ENCODE measurements at regions not wholly inside any gene's neighbourhood (a gene's known extent, or its start where the extent isn't known, plus 50 kb on each side); places are given as distances from the start of the nearest gene placed in this dataset.

DNA sequence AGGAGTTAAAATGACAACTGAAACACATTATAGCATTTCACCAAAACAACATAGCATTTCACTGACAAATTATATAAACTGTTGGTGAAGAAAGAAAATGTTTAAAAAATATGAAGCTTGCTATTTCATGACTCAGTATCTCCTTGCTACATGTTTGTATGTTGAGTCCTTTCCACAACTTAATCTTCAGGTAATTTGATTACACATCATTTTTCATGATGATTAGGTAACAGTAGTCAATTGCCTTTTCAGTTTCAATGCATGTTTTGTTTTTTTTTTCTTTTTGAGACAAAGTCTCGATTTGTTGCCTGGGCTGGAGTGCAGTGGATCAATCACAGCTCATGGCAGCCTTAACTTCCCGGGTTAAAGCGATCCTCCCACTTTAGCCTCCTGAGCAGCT lies 177.8 kb upstream of the PMFBP1 start:
- no peak for TF ChIP-seq EP300 (IDR thresholded peaks at IDR 0.05)
- TF ChIP-seq, protein P1, sequence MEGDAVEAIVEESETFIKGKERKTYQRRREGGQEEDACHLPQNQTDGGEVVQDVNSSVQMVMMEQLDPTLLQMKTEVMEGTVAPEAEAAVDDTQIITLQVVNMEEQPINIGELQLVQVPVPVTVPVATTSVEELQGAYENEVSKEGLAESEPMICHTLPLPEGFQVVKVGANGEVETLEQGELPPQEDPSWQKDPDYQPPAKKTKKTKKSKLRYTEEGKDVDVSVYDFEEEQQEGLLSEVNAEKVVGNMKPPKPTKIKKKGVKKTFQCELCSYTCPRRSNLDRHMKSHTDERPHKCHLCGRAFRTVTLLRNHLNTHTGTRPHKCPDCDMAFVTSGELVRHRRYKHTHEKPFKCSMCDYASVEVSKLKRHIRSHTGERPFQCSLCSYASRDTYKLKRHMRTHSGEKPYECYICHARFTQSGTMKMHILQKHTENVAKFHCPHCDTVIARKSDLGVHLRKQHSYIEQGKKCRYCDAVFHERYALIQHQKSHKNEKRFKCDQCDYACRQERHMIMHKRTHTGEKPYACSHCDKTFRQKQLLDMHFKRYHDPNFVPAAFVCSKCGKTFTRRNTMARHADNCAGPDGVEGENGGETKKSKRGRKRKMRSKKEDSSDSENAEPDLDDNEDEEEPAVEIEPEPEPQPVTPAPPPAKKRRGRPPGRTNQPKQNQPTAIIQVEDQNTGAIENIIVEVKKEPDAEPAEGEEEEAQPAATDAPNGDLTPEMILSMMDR (IDR thresholded peaks at IDR 0.05): no peak
- TF ChIP-seq POLR2A (IDR thresholded peaks at IDR 0.05; ENCODE audit: low read depth): no peak

All from esophagus muscularis mucosa (tissue), 4 donors.